ENCODE measurements at regions not wholly inside any gene's neighbourhood (a gene's known extent, or its start where the extent isn't known, plus 50 kb on each side); places are given as distances from the start of the nearest gene placed in this dataset.

DNA sequence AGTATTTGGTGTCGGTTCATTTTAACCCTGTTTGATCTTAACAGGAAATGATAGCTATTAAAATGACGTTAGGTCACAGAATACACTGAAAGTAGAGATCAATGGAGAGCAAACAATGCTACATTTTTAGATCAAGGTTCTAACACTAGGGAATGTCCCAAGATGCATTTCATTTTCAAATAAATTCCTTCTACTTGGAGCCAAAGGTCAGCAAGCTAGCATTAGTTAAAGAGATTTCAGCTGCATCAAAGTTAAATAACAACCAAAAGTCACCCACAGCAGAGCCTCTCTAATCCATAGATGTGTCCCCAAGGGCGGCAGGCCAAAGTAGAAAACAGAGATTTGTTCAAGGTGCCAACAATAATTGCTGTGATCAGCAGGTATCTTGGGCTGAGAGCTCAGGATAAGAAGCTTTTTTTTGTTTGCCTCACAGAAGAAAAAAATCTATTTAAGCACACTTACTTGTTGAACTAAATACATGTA is 1233.6 kb upstream of the TMEFF2 start:
- TF ChIP-seq POLR2AphosphoS5 (IDR thresholded peaks at IDR 0.05) (no peak), POLR2A (IDR thresholded peaks at IDR 0.05) (no peak)

All from suprapubic skin (tissue), 4 donors.